OCI-M1 (cell line): ENCODE measurements at regions not wholly inside any gene's neighbourhood (a gene's known extent, or its start where the extent isn't known, plus 50 kb on each side); places are given as distances from the start of the nearest gene placed in this dataset.
"Not testable (repeated sequence)": the region's sequence is repeated elsewhere in the genome, so short reads cannot be mapped to it uniquely, and the experiment has no call there.

Experiments used
- DNase-seq: peaks from one replicate; lab custom pipeline; 2025; lab: John Stamatoyannopoulos, UW

DNA sequence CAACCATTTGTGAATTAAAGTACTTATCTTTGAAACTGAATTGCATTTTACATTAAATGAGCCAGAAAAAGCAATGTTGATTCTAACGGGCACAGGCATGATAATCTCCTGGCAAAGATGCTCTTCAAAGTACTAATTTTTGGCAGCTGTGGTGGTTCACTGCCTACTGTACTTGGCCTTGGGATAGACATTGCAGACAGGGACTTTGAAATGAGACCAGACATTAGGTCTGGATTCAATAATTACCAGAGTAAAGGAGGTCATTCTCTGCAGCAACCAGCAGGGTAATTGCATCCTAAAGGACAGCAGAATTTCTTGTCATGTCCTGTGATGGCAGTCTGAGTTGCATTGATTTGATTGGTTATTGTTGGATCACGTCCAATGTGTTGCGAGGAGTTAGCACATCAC is 986.5 kb downstream of the TDRD15 start:
- DNase-seq, result no peak

DNA sequence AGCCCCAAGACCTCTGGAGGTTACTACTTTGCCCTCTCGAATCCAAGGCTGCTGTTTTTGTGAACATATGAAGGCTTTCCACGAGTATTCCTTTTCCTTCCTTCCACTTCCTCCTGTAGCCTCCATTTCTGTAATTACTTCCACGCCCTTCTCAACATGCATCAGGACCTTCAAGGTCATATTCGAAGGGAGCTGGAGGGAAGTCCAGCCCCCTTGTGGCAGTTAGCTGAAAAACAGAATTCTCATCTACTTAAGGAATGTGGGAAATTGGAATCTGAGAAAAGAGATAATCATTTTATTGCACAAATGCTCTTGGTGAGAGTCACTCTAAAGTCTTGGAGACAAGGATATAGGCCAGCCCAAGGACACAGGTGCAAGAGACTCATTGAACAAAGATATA is 1000.2 kb downstream of the TDRD15 start:
- DNase-seq, result peak; percentile 15

GRCh38 chr2:22126106-22126505 is 1002.3 kb downstream of the TDRD15 start:
- no peak for DNase-seq

DNA sequence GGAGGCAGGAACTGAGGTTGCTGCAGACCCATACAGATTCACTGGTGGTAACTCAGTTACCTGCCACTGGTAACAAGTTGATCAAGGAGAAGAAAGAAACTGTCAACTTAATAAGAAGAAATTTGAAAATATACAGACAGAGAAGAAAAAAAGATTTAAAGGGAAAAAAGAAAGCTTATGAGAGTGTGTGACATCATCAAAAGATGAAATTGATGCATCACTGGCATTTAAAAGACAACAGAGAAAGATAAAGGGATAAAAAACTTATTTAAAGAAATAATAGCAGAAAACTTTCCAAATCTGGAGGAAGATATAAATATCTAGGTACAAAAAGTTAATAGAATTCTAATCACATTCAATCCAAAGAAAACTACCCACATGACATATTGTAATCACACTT is 1003.2 kb downstream of the TDRD15 start:
- DNase-seq, result no peak

DNA sequence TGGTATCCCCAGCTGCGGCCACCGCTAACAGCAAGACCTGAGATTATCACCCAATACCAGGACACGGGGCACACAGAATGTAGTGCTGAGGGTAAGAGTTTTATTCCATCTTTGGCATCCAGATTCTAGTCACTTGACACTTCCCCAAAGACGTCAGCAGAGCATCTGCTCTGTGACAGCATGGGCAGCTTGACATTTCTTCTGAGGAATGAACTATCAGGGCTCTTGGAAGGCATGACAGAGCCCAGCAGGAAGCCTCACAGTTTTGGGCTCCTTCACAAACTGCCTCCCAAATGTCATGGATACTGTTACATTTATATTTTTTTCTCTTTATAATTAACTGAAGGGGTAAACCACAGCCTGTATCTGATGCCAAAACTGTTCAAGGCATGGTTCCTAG is 1010.7 kb downstream of the TDRD15 start:
- DNase-seq, result no peak

GRCh38 chr2:22136446-22136845 is 1012.7 kb downstream of the TDRD15 start:
- DNase-seq, result no peak

- no peak for DNase-seq
These were observed 1020.1 kb downstream of the TDRD15 start for GRCh38 chr2:22143840-22144239.

DNA sequence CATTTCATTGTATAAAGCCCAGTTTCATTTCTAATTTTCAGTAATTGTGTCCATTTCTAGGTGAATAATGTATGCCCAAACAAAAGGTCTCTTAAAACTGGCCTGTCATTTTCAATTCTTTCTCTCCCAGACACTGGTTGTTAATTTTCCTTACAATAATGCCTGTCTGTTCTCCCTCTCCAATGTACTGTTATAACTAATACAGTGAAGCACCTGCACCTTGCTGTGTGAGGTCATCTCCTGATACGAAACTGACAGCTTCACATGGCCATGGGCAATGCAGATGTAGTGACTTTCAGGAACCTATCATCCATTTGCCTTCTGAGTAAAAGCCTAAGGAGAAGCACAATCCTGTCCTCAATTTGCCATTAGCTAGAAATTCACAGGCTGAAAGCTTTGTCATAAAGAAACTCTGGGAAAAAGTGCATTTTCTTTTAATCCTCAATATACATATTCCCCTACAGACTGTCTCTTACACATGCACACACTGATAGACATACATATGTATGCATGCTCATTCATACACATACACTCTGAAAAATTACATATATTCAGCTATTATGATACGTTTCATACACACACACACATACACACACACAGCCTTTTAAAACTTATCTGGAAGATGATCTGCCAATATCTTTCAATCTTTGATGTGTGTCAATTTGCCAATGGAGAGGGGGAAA is 1030.3 kb downstream of the TDRD15 start:
- no peak for DNase-seq

DNA sequence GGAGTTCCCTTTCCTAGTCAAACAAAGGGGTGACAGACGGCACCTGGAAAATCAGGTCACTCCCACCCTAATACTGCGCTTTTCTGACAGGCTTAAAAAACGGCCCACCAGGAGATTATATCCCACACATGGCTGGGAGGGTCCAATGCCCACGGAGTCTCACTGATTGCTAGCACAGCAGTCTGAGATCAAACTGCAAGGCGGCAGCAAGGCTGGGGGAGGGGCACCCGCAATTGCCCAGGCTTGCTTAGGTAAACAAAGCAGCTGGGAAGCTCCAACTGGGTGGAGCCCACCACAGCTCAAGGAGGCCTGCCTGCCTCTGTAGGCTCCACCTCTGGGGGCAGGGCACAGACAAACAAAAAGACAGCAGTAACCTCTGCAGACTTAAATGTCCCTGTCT is 1032.9 kb downstream of the TDRD15 start:
- not testable (repeated sequence) for DNase-seq

DNA sequence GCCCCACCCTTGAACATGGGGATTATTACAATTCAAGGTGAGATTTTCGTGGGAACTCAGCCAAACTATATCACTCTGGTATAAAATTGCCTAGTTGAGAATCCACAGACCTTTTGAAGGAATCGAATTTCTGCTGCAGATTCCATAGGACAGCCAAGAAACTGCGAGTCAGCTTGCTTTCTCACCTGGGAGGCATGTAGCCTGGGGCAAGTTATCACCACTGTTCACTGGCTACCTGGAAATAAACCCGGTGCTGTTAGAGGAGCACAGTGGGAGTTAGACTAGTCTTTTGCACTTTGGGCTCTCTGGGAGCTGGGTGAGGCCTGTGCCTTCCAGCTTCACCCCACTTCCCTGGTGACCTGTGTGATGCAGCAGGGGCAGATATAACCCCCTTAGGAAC is 1043.5 kb downstream of the TDRD15 start:
- no peak for DNase-seq

DNA sequence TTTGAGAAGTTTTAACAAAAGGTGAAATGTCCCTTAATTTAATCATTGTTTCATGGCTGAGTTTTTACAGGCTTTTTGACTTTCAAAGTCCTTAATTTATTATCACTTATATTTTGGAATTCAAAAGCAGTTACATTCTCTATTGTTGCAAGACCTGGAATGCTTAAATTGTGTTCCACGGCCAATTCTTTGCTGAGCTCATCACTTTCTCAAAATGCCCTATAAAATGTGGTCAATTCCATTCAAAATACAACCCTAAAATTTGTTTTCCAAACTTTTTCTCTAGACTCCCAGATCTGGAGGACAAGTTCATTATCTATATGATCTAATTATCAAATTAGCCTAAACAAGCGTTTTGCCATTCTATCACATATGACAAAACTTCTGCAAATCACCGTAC is 1051.2 kb downstream of the TDRD15 start:
- DNase-seq, result no peak

DNA sequence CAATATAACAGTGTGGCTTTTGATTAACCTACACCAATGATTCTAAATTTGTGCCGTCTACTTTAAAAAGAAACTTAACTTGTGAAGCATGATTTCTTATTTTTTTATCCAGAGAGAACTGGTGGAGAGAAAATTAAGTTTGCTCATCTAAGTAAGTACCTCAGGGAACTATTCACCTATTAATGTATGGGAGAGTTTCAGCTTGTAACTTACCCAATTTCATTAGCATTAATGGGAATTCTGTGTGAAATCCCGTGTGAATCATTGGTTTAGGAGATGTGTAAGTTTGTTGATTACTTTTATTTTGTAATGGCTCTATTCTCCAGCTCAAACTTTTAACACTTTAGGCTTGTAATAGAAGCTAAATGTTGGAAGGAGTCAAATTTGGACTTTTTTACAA is 1061.5 kb downstream of the TDRD15 start:
- no peak for DNase-seq

GRCh38 chr2:22186261-22186828 is 1062.6 kb downstream of the TDRD15 start:
- not testable (repeated sequence) for DNase-seq

DNA sequence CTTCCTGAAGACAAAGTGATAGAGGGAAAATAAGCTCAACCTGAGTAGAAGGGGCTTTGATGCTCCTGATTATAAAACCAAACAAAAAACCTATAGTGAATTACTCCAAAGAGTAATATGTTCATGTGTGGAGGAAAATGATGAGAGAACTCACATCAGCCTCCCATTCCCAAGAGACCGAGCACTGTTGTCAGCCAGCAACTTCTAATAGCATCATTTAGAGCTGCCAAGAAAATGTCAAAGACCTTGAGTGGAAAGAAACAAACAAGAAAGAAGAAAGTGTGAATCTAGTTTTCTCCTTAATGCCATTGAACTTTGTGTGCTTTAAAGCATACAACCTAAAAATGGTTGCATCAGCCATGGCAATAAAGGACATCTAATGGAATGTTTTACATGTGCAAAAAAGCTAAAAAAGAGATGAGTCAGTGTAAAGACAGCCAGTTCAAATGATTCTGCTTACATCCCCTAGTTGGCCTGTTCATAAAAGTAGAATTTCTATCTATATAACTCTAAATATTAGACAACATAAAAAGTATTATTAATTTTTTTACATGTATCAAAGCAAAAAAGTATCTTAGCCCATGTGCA is 1066.2 kb downstream of the TDRD15 start:
- DNase-seq, result no peak

DNA sequence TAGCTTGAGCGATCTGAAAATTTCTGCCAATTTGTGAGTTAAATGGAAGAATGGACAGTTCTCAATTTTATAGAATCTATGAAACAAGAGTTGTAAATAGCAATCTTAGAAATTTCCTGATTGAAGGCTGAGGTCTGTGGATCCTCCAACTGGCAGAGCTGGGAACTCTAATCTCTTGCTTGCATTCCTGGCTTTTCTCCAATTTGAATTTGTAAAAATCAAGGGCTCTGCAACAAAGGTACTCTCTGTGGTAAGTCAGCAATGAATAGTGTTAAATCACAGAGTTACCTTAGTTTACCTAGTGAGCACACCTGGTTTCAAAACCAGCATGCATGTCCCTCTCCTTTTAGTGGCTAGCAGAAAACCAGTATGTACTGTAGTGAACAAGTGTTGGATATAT is 1070.5 kb downstream of the TDRD15 start:
- DNase-seq, result no peak

DNA sequence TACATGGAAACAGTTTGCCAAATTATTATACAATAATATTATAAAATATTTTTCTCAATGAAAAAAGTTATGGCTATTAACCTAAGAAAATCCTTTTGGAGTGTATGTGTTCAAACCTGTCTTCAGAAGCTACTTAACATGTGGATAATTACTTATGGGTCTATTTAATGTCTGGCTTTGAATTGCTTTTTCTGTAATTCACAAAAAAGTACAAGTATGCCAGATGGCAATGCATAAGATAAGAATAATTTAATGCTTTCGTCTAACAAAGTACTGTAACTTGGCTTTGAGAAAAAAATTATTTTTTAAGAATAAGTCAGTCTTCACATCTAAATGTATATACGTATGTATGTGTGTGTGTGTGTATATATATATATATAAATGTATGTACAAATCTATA is 1073.0 kb downstream of the TDRD15 start:
- DNase-seq, result no peak

- no peak for DNase-seq
These were observed 1074.9 kb downstream of the TDRD15 start for GRCh38 chr2:22198381-22199283.

GRCh38 chr2:22199994-22200393 is 1076.2 kb downstream of the TDRD15 start:
- DNase-seq, result no peak

DNA sequence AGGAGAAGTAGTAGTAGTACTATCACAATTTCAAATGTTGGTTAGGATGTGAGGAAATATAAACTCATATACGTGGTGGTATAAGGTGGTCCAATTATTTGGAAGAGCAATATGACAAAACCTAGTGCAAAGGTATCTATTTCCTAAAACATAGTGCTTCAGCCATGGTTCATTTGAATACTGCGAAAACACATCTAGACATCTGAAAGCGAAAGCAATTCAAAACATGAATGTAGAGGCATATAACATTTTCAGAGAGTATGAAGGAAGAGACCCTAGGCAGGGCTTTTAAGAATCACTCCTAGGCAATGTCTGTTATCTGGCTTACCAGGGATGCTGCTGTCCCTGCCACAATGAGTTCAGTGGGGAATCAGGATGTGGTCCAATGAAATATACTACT is 1085.8 kb downstream of the TDRD15 start:
- peak; percentile 4 for DNase-seq

GRCh38 chr2:22213237-22213636 is 1089.5 kb downstream of the TDRD15 start:
- no peak for DNase-seq

DNA sequence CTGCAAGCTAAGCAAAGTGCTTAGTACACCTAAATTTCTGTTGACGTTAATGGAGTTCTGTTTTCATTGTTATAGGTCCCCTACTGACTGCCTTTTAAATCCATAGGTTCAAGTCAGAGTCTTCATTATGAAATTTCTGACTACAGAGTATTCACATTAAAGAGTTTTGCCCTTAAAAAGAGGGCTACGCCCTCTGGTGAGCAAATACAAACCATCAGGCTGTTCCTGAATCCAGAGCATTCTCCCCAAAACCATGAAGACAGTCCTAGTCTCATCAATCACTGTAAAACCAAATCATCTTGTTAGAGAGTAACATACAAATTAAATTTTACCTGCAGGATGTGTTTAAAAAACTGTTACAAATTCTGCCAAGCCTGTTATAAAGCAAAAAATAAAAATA is 1091.7 kb downstream of the TDRD15 start:
- DNase-seq, result peak; percentile 8

GRCh38 chr2:22217881-22218280 is 1094.1 kb downstream of the TDRD15 start:
- no peak for DNase-seq

DNA sequence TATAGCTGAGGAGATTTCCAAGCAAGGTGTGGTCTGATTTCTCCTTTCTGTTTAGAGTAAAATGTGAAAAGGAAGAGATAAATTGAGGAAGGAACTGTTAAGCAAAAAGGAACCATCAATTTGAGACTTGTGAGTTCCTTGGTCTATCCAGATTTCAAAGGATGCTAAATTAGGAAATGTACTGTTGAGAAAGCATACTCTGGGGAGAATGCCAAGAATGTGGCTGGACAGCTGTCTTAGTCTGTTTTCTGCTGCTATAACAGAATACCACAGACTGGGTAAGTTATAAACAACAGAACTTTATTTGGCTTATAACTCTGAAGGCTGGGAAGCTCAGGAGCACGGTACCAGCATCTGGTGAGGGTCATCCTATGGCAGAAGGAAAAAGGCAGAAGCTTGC is 1097.2 kb downstream of the TDRD15 start:
- no peak for DNase-seq
